B cell (primary cell): ENCODE measurements at regions not wholly inside any gene's neighbourhood (a gene's known extent, or its start where the extent isn't known, plus 50 kb on each side); places are given as distances from the start of the nearest gene placed in this dataset.

ENCODE experiments used
- ATAC-seq: fragments of 200-7000 bp; cut with Tn5 transposase; one replicate; pipeline ENCODE4 v1.10.0; 2021; ENCODE audit warnings: low read depth, mild to moderate bottlenecking, moderate number of reproducible peaks, moderate library complexity
- CTCF ChIA-PET: fragments of 350-600 bp; sonication (Branson Sonifier 250); formaldehyde crosslinking; loops from one replicate; lab custom pipeline; 2021; ENCODE audit warnings: antibody characterized with exemption, inconsistent platforms; lab: Charles Lee
- POLR2A ChIA-PET: fragments of 350-600 bp; sonication (Branson Sonifier 250); formaldehyde crosslinking; loops from one replicate; lab custom pipeline; 2021; ENCODE audit warnings: antibody characterized with exemption; lab: Charles Lee
- DNase-seq: peaks from one replicate; pipeline ENCODE4 v3.0.0; 2013
- H2AFZ ChIP-seq: 2 replicates; pipeline ENCODE4 v1.6.1; 2012; ENCODE audit warnings: mild to moderate bottlenecking, low read depth, low read length; ENCODE audit not compliant: insufficient read depth, poor library complexity, severe bottlenecking
- H3K27ac ChIP-seq, 2 donors: 1 replicate in 1 of 2; 2 replicates in 1 of 2; pipeline ENCODE4 v1.5.1; 2012 to 2013; ENCODE audit warnings: low read length in 2 of 2, mild to moderate bottlenecking in 2 of 2, moderate library complexity in 1 of 2
- H3K27me3 ChIP-seq, 4 experiments: fragments of 200-600 bp in 1 of 4; sonication (generic) in 1 of 4; replicated peaks in 1 of 4; 1 replicate in 2 of 4; 2 replicates in 2 of 4; pipeline versions ENCODE4 v1.6.1 to v1.7.0; 2013 to 2016; ENCODE audit warnings: low read length in 3 of 4, mild to moderate bottlenecking in 2 of 4, mixed read lengths in 1 of 4, moderate library complexity in 1 of 4; ENCODE audit not compliant: insufficient read depth in 4 of 4, control insufficient read depth in 3 of 4; ENCODE audit errors: control extremely low read depth in 1 of 4
- H3K36me3 ChIP-seq, 2 experiments: replicated peaks in 1 of 2; 1 replicate in 1 of 2; 2 replicates in 1 of 2; pipeline versions ENCODE4 v1.6.1 to v1.7.1; 2013; ENCODE audit warnings: low read length in 1 of 2; ENCODE audit not compliant: insufficient read depth in 2 of 2, control insufficient read depth in 1 of 2; ENCODE audit errors: control extremely low read depth in 1 of 2, extremely low read depth in 1 of 2
- H3K4me1 ChIP-seq, 2 donors: fragments of 200-600 bp in 1 of 2; sonication (generic) in 1 of 2; 1 replicate in 1 of 2; 2 replicates in 1 of 2; pipeline versions ENCODE4 v1.5.1 to v1.6.1; 2013 to 2017; ENCODE audit warnings: low read length in 2 of 2; ENCODE audit not compliant: control insufficient read depth in 2 of 2, insufficient read depth in 2 of 2
- H3K4me2 ChIP-seq: replicated peaks from 2 replicates; pipeline ENCODE3; 2012; ENCODE audit warnings: mild to moderate bottlenecking, low read depth, low read length; ENCODE audit not compliant: poor library complexity, severe bottlenecking
- H3K4me3 ChIP-seq, 5 experiments: fragments of 200-600 bp in 1 of 5; sonication (generic) in 1 of 5; 1 replicate in 3 of 5; 2 replicates in 2 of 5; pipeline versions ENCODE4 v1.5.1 to v1.7.0; 2011 to 2016; ENCODE audit warnings: low read length in 4 of 5, mild to moderate bottlenecking in 4 of 5, low read depth in 2 of 5, control low read depth in 1 of 5, moderate library complexity in 1 of 5; ENCODE audit not compliant: insufficient read depth in 1 of 5; ENCODE audit errors: control extremely low read depth in 1 of 5, extremely low read depth in 1 of 5
- H3K79me2 ChIP-seq: fragments of 200-600 bp; sonication (generic); one replicate; pipeline ENCODE4 v1.6.0; 2016; ENCODE audit warnings: low read length; ENCODE audit not compliant: control insufficient read depth, insufficient read depth
- H3K9ac ChIP-seq: fragments of 200-600 bp; sonication (generic); 2 replicates; pipeline ENCODE4 v1.6.1; 2017; ENCODE audit warnings: mild to moderate bottlenecking, low read length, moderate library complexity
- H3K9me3 ChIP-seq, 3 donors: one replicate each; pipeline versions ENCODE4 v1.6.1 to v1.7.1; 2013; ENCODE audit warnings: low read length in 2 of 3; ENCODE audit not compliant: control insufficient read depth in 2 of 3, insufficient read depth in 1 of 3; ENCODE audit errors: control extremely low read depth in 1 of 3
- H4K20me1 ChIP-seq: 2 replicates; pipeline ENCODE4 v1.6.0; 2012; ENCODE audit warnings: mild to moderate bottlenecking, low read length; ENCODE audit not compliant: insufficient read depth, control insufficient read depth, poor library complexity, severe bottlenecking
- H3K27ac Mint-ChIP-seq: one replicate; pipeline ENCODE4 v1.8.0; 2021; ENCODE audit warnings: mixed read lengths
- H3K27me3 Mint-ChIP-seq: one replicate; pipeline ENCODE4 v1.8.0; 2021; ENCODE audit warnings: mixed read lengths
- H3K4me1 Mint-ChIP-seq: one replicate; pipeline ENCODE4 v1.8.0; 2021; ENCODE audit warnings: mixed read lengths
- H3K4me3 Mint-ChIP-seq: one replicate; pipeline ENCODE4 v1.8.0; 2021; ENCODE audit warnings: mixed read lengths
- H3K9me3 Mint-ChIP-seq: one replicate; pipeline ENCODE4 v1.8.0; 2022; ENCODE audit warnings: mixed read lengths; ENCODE audit not compliant: insufficient read depth
- EZH2 ChIP-seq: IDR thresholded peaks from 2 replicates; pipeline ENCODE4 v1.6.1; 2012; ENCODE audit warnings: borderline replicate concordance, low read depth, mild to moderate bottlenecking, moderate library complexity, low read length; ENCODE audit not compliant: insufficient read depth, poor library complexity, severe bottlenecking
- WGBS: methylation state at CpG from one replicate; pipeline ENCODE4 v1.1.5; 2013; ENCODE audit warnings: missing lambda C conversion rate; ENCODE audit not compliant: insufficient coverage; 5-methylcytosine and 5-hydroxymethylcytosine counted together
- intact Hi-C: fragments of 100-400 bp; cut with micrococcal nuclease; formaldehyde crosslinking; loops from one replicate; pipeline ENCODE4 v1.10.0; 2022
- TF ChIP-seq, protein P1 (sequence below): fragments of 200-600 bp; IDR thresholded peaks from one replicate; pipeline ENCODE4 v1.8.0; 2022; ENCODE audit warnings: antibody characterized with exemption, mild to moderate bottlenecking

DNA sequence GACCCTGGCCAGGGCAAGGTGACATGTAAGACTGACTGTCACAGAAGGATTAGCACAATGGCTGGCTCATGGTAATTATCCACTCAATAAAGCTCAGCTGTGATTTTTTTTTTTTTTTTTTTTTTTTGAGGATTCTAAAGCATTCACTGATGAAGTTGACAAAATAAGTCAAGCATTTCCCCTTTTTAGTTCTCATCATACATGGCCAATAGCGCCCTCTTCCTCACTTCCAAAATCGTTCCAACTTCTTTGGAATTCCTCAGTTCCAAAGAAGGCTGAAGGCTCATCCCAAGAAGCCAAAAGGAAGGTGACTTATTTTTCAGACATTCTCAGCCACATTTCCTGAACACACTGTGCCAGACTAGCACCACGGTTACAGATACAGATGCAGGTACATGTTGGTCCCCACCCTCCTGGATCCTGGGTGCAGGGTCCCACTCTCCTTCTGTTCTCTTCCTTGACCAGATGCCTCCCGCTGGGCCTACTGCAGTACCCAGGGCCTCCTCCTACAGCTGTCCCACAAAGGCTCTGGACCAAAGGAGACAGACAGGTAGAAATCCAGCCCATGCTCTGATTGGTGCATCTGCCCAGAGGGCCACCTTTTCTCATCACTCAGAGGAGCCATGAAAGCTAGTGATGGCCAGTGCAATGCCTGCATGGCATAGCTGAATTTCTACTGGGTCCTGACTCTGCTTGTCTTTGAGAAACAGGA is 202.6 kb downstream of the UACA start:
- H3K4me1 ChIP-seq = peaks cover 13 to 17% of the 10 kb centered on the region in 2 donors
- peaks cover under 1% of the 10 kb centered on the region for H3K4me1 Mint-ChIP-seq

More for the DNA sequence above, 202.6 kb downstream of the UACA start:
- peaks cover 30% of the 10 kb centered on the region for H3K27me3 Mint-ChIP-seq
- no peak overlapping the region for H3K9ac ChIP-seq
- H3K4me2 ChIP-seq = no peak overlapping the region
- H3K9me3 Mint-ChIP-seq = no peaks in the 10 kb centered on the region
- H2AFZ ChIP-seq = no peak overlapping the region
- intact Hi-C loops = no loop called here
- CTCF ChIA-PET = no interaction called here
- WGBS = 59% methylated on average over 4 of the region's 4 CpGs
- H3K4me3 Mint-ChIP-seq = no peak overlapping the region
- no peaks in the 10 kb centered on the region for H3K36me3 ChIP-seq
- H3K79me2 ChIP-seq = no peaks in the 10 kb centered on the region
- POLR2A ChIA-PET = no interaction called here
- no peak for ATAC-seq
- DNase-seq = no peak
- TF ChIP-seq EZH2 = no peak
- TF ChIP-seq, protein P1, sequence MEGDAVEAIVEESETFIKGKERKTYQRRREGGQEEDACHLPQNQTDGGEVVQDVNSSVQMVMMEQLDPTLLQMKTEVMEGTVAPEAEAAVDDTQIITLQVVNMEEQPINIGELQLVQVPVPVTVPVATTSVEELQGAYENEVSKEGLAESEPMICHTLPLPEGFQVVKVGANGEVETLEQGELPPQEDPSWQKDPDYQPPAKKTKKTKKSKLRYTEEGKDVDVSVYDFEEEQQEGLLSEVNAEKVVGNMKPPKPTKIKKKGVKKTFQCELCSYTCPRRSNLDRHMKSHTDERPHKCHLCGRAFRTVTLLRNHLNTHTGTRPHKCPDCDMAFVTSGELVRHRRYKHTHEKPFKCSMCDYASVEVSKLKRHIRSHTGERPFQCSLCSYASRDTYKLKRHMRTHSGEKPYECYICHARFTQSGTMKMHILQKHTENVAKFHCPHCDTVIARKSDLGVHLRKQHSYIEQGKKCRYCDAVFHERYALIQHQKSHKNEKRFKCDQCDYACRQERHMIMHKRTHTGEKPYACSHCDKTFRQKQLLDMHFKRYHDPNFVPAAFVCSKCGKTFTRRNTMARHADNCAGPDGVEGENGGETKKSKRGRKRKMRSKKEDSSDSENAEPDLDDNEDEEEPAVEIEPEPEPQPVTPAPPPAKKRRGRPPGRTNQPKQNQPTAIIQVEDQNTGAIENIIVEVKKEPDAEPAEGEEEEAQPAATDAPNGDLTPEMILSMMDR = no peak
- no peak overlapping the region for H3K27ac Mint-ChIP-seq
- H3K27me3 ChIP-seq = peaks cover 0 to 42% (median 8%) of the 10 kb centered on the region in 4 experiments
- no peaks in the 10 kb centered on the region for H4K20me1 ChIP-seq
- no peak overlapping the region for H3K4me3 ChIP-seq
- H3K27ac ChIP-seq = no peak overlapping the region
- H3K9me3 ChIP-seq = peaks cover 0 to 4% (median 0%) of the 10 kb centered on the region in 3 donors
